ENCODE measurements at regions not wholly inside any gene's neighbourhood (a gene's known extent, or its start where the extent isn't known, plus 50 kb on each side); places are given as distances from the start of the nearest gene placed in this dataset.

DNA sequence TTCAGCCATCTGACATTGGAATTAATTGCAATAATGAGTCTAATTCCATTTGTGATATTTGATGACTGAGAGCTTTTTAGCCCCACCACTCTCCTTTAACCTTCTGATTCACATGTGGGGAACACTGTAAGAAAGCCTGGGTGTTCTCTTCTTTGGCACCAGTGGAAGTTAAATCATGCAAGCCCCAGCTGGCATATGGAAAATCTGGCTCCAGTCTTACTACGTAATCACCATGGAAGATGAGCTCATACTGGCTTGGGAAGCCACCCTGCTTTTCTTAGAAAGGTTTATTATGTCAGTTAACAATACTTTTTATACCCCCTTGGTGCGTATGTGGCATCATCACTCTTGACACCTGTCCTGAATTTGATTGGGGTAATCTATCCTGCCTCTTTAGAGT is 479.3 kb downstream of the SLC16A7 start:
- TF ChIP-seq, protein P1, sequence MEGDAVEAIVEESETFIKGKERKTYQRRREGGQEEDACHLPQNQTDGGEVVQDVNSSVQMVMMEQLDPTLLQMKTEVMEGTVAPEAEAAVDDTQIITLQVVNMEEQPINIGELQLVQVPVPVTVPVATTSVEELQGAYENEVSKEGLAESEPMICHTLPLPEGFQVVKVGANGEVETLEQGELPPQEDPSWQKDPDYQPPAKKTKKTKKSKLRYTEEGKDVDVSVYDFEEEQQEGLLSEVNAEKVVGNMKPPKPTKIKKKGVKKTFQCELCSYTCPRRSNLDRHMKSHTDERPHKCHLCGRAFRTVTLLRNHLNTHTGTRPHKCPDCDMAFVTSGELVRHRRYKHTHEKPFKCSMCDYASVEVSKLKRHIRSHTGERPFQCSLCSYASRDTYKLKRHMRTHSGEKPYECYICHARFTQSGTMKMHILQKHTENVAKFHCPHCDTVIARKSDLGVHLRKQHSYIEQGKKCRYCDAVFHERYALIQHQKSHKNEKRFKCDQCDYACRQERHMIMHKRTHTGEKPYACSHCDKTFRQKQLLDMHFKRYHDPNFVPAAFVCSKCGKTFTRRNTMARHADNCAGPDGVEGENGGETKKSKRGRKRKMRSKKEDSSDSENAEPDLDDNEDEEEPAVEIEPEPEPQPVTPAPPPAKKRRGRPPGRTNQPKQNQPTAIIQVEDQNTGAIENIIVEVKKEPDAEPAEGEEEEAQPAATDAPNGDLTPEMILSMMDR (conservative IDR thresholded peaks at IDR 0.05; ENCODE audit: low read depth, low read length), result no peak
- no peak for DNase-seq (ENCODE audit: low read depth)
- no peak overlapping the region for H3K4me3 ChIP-seq (ENCODE audit: low read depth, low read length)

DNA sequence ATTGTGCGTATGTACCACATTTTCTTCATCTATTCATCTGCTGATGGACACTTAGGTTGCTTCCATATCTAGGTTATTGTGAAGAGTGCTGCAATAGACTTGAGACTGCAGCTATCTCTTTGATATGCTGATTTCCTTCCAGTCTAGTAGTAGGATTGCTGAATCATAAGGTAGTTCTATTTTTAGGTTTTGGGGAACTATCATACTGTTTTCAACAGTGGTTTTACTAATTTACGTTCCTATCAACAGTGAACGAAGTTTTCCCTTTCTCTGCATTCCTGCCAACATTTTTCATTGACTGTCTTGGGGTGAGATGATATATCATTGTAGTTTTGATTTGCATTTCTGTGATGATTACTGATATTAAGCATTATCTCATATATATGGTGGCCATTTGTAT is 482.2 kb downstream of the SLC16A7 start:
- TF ChIP-seq, protein P1 (conservative IDR thresholded peaks at IDR 0.05; ENCODE audit: low read depth, low read length), result no peak
- DNase-seq (ENCODE audit: low read depth), result no peak
- no peak overlapping the region for H3K4me3 ChIP-seq (ENCODE audit: low read depth, low read length)

- TF ChIP-seq, protein P1 (conservative IDR thresholded peaks at IDR 0.05; ENCODE audit: low read depth, low read length), result no peak
- no peak overlapping the region for H3K4me3 ChIP-seq (ENCODE audit: low read depth, low read length)
- DNase-seq (ENCODE audit: low read depth), result no peak
These were observed 497.6 kb downstream of the SLC16A7 start for GRCh38 chr12:60093428-60093827.

DNA sequence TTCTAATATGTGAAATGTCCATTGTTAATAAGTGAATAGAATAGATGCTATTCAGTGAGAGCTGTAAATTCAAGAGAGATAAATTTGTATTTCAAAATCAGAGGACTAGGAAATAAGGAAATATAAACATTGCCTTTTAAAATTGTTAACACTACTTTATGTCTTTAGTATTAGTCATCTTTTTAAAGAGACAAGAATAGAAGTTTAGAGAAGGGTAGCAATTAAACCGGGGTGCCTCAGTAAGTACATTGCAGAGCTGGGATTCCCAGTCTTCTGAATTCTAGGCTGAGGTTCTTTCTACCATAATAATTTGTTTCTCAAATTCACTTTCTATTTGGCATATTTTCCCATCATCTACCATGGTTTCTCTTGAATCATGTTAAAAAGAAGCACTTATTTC is 498.6 kb downstream of the SLC16A7 start:
- H3K4me3 ChIP-seq (ENCODE audit: low read depth, low read length), result no peak overlapping the region
- TF ChIP-seq, protein P1 (conservative IDR thresholded peaks at IDR 0.05; ENCODE audit: low read depth, low read length), result no peak
- DNase-seq (ENCODE audit: low read depth), result no peak

DNA sequence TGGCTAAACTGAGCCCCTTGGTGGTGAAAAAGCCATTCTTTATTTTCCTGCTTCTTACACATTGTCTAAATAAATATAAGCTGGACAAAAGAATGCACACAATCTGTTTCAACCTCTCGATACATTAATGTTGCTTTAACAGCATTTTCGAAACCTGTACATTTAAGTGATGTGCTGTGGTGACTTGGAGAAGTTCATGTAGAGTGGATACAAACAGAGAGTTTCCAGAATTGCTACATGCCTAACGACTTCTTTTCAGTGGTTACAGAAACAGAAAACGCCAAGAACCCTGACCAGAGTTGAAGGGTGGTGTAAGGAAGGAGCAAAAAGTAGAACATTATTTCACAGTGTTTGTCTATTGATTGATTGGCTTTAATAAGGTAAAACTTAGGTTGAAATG is 500.9 kb downstream of the SLC16A7 start:
- TF ChIP-seq, protein P1 (conservative IDR thresholded peaks at IDR 0.05; ENCODE audit: low read depth, low read length), result no peak
- H3K4me3 ChIP-seq (ENCODE audit: low read depth, low read length), result no peak overlapping the region
- no peak for DNase-seq (ENCODE audit: low read depth)

DNA sequence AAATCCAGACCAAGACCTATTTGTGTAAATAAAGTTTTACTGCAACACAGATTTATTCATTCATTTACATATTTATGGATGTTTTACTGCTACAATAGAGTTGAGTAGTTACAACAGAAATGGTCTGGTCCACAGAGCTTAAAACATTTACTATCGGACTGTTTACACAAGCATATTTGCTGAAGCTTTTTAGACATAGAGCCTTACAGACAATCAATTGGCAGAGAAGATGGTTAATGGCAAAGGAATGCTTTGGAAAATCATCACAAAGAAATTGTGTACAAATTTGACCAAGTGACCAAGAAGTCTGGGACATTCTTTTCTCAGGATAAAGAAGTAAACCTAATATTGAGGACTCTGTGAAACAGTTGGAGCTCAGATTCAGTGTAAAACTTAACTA is 504.3 kb downstream of the SLC16A7 start:
- no peak for DNase-seq (ENCODE audit: low read depth)
- TF ChIP-seq, protein P1 (conservative IDR thresholded peaks at IDR 0.05; ENCODE audit: low read depth, low read length), result no peak
- no peak overlapping the region for H3K4me3 ChIP-seq (ENCODE audit: low read depth, low read length)

GRCh38 chr12:60100852-60101251 is 505.0 kb downstream of the SLC16A7 start:
- TF ChIP-seq, protein P1 (conservative IDR thresholded peaks at IDR 0.05; ENCODE audit: low read depth, low read length), result no peak
- DNase-seq (ENCODE audit: low read depth), result no peak
- no peak overlapping the region for H3K4me3 ChIP-seq (ENCODE audit: low read depth, low read length)

All from epithelial cell of proximal tubule (primary cell).